Activated B cell treated with CpG ODN at 0.5 μM for 24 hours (primary cell): ENCODE measurements at regions not wholly inside any gene's neighbourhood (a gene's known extent, or its start where the extent isn't known, plus 50 kb on each side); places are given as distances from the start of the nearest gene placed in this dataset.

Experiments used
- ATAC-seq: fragments of 200-7000 bp; cut with Tn5 transposase; one replicate; pipeline ENCODE4 v1.10.0; 2021; ENCODE audit warnings: low read depth, mild to moderate bottlenecking, moderate library complexity
- CTCF ChIA-PET: fragments of 350-600 bp; sonication (Branson Sonifier 250); formaldehyde crosslinking; loops from one replicate; lab custom pipeline; 2021; ENCODE audit warnings: antibody characterized with exemption; lab: Charles Lee
- POLR2A ChIA-PET: fragments of 350-600 bp; sonication (Branson Sonifier 250); formaldehyde crosslinking; loops from one replicate; lab custom pipeline; 2021; ENCODE audit warnings: antibody characterized with exemption; lab: Charles Lee
- DNase-seq: peaks from one replicate; pipeline ENCODE4 v3.0.0; 2022
- H3K27ac Mint-ChIP-seq: one replicate; pipeline ENCODE4 v1.8.0; 2020; ENCODE audit warnings: mixed read lengths
- H3K27me3 Mint-ChIP-seq: one replicate; pipeline ENCODE4 v1.8.0; 2021; ENCODE audit warnings: mixed read lengths
- H3K36me3 Mint-ChIP-seq: one replicate; pipeline ENCODE4 v1.8.0; 2021; ENCODE audit warnings: low read depth, mixed read lengths
- H3K4me1 Mint-ChIP-seq: one replicate; pipeline ENCODE4 v1.8.0; 2021; ENCODE audit warnings: mixed read lengths
- H3K4me3 Mint-ChIP-seq: one replicate; pipeline ENCODE4 v1.8.0; 2020; ENCODE audit warnings: mild to moderate bottlenecking, mixed read lengths
- H3K9me3 Mint-ChIP-seq: one replicate; pipeline ENCODE4 v1.8.0; 2020; ENCODE audit warnings: mixed read lengths
- intact Hi-C: fragments of 100-400 bp; cut with micrococcal nuclease; formaldehyde crosslinking; loops from one replicate; pipeline ENCODE4 v1.15.1; 2024
- TF ChIP-seq, protein P1 (sequence below): fragments of 200-600 bp; IDR thresholded peaks from one replicate; pipeline ENCODE4 v1.8.0; 2022; ENCODE audit warnings: antibody characterized with exemption, mild to moderate bottlenecking

GRCh38 chr4:8791609-8792008 is 80.0 kb downstream of the HMX1 start:
- no peaks in the 10 kb centered on the region for H3K36me3 Mint-ChIP-seq
- no peaks in the 10 kb centered on the region for H3K27me3 Mint-ChIP-seq
- no peak overlapping the region for H3K4me3 Mint-ChIP-seq
- DNase-seq (no peak), ATAC-seq (no peak)
- no peaks in the 10 kb centered on the region for H3K9me3 Mint-ChIP-seq
- ChIA-PET CTCF (no interaction called here), POLR2A (no interaction called here)
- no peaks in the 10 kb centered on the region for H3K4me1 Mint-ChIP-seq
- intact Hi-C loops, result no loop called here
- H3K27ac Mint-ChIP-seq, result no peak overlapping the region
- TF ChIP-seq, protein P1, sequence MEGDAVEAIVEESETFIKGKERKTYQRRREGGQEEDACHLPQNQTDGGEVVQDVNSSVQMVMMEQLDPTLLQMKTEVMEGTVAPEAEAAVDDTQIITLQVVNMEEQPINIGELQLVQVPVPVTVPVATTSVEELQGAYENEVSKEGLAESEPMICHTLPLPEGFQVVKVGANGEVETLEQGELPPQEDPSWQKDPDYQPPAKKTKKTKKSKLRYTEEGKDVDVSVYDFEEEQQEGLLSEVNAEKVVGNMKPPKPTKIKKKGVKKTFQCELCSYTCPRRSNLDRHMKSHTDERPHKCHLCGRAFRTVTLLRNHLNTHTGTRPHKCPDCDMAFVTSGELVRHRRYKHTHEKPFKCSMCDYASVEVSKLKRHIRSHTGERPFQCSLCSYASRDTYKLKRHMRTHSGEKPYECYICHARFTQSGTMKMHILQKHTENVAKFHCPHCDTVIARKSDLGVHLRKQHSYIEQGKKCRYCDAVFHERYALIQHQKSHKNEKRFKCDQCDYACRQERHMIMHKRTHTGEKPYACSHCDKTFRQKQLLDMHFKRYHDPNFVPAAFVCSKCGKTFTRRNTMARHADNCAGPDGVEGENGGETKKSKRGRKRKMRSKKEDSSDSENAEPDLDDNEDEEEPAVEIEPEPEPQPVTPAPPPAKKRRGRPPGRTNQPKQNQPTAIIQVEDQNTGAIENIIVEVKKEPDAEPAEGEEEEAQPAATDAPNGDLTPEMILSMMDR, result no peak

DNA sequence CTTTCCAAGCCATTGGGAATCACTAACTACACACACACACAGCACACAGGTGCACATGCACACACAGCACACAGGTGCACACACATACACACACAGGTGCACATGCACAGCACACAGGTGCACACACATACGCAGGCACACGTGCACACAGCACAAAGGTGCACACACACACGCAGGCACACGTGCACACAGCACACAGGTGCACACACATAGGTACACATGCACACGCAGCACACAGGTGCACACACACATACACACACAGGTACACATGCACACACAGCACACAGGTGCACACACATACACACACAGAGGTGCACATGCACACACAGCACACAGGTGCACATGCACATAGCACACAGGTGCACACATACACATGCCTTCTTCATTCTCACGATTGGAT is 80.9 kb downstream of the HMX1 start:
- TF ChIP-seq, protein P1, result no peak
- Mint-ChIP-seq H3K4me3 (no peak overlapping the region), H3K4me1 (no peaks in the 10 kb centered on the region), H3K27me3 (no peaks in the 10 kb centered on the region), H3K9me3 (no peaks in the 10 kb centered on the region), H3K27ac (no peak overlapping the region), H3K36me3 (no peaks in the 10 kb centered on the region)
- intact Hi-C loops, result no loop called here
- DNase-seq (no peak), ATAC-seq (no peak)
- CTCF ChIA-PET, result no interaction called here
- POLR2A ChIA-PET, result no interaction called here

DNA sequence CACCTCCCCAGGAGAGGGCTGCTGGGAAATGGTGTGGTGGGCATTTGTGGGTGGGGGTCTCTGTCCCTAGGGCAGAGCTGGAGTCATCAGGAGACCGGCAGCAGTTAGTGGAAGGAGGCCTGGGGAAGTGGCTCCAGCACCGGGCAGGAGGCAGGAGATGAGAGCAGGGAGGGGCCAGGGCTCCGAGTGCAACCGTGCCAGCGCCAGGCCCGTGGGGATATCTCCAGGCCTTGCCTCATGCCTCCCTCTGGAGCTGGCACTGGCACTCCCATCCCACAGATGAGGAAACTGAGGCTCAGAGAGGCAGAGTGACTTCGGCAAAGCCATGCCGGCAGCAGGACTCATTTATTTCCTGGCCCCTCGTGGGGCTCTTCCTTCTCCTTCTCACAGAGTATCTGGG is 83.5 kb downstream of the HMX1 start:
- no peak for ATAC-seq
- Mint-ChIP-seq H3K36me3 (no peaks in the 10 kb centered on the region), H3K9me3 (no peaks in the 10 kb centered on the region), H3K4me3 (no peak overlapping the region), H3K4me1 (no peaks in the 10 kb centered on the region), H3K27ac (no peak overlapping the region), H3K27me3 (no peaks in the 10 kb centered on the region)
- CTCF ChIA-PET, result no interaction called here
- no peak for DNase-seq
- TF ChIP-seq, protein P1, result no peak
- POLR2A ChIA-PET, result no interaction called here
- intact Hi-C loops, result no loop called here

- no peaks in the 10 kb centered on the region for H3K36me3 Mint-ChIP-seq
- H3K4me1 Mint-ChIP-seq, result no peaks in the 10 kb centered on the region
- ATAC-seq (no peak), DNase-seq (no peak)
- ChIA-PET POLR2A (no interaction called here), CTCF (no interaction called here)
- H3K27ac Mint-ChIP-seq, result no peak overlapping the region
- H3K4me3 Mint-ChIP-seq, result no peak overlapping the region
- TF ChIP-seq, protein P1, result no peak
- no peaks in the 10 kb centered on the region for H3K27me3 Mint-ChIP-seq
- H3K9me3 Mint-ChIP-seq, result no peaks in the 10 kb centered on the region
- intact Hi-C loops, result no loop called here
These were observed 85.5 kb downstream of the HMX1 start for GRCh38 chr4:8786166-8786565.

GRCh38 chr4:8785656-8786142 is 85.9 kb downstream of the HMX1 start:
- Mint-ChIP-seq H3K36me3 (no peaks in the 10 kb centered on the region), H3K9me3 (no peaks in the 10 kb centered on the region), H3K27me3 (no peaks in the 10 kb centered on the region), H3K27ac (no peak overlapping the region), H3K4me1 (no peaks in the 10 kb centered on the region), H3K4me3 (no peak overlapping the region)
- ATAC-seq (no peak), DNase-seq (no peak)
- TF ChIP-seq, protein P1, result no peak
- CTCF ChIA-PET, result no interaction called here
- POLR2A ChIA-PET, result no interaction called here
- intact Hi-C loops, result no loop called here
